IPS DF 6.9 (cell line): ENCODE measurements at regions not wholly inside any gene's neighbourhood (a gene's known extent, or its start where the extent isn't known, plus 50 kb on each side); places are given as distances from the start of the nearest gene placed in this dataset.

Source experiments
- DNase-seq: peaks from one replicate; pipeline ENCODE4 v3.0.0-alpha.2; 2013; ENCODE audit warnings: low read depth, low spot score
- H3K27ac ChIP-seq: one replicate; pipeline ENCODE4 v1.5.1; 2013; ENCODE audit warnings: low read length, control low read depth
- H3K27me3 ChIP-seq: 2 replicates; pipeline ENCODE4 v1.6.1; 2013; ENCODE audit warnings: mild to moderate bottlenecking, low read length; ENCODE audit not compliant: control insufficient read depth, insufficient read depth
- H3K36me3 ChIP-seq: 2 replicates; pipeline ENCODE4 v1.6.1; 2013; ENCODE audit warnings: low read length; ENCODE audit not compliant: control insufficient read depth, insufficient read depth
- H3K4me1 ChIP-seq: 2 replicates; pipeline ENCODE4 v1.6.1; 2013; ENCODE audit warnings: low read length; ENCODE audit not compliant: control insufficient read depth, insufficient read depth
- H3K4me3 ChIP-seq: 2 replicates; pipeline ENCODE4 v1.5.1; 2013; ENCODE audit warnings: mild to moderate bottlenecking, low read length
- H3K9me3 ChIP-seq: 2 replicates; pipeline ENCODE4 v1.6.1; 2013; ENCODE audit warnings: low read length, inconsistent platforms; ENCODE audit not compliant: control insufficient read depth, insufficient read depth
- WGBS: extraction: QIAGEN DNeasy Blood & Tissue Kit; methylation state at CpG from one replicate; pipeline ENCODE4 v1.1.7; 2013; ENCODE audit warnings: mixed read lengths, missing lambda C conversion rate; ENCODE audit not compliant: insufficient read length, insufficient coverage; 5-methylcytosine and 5-hydroxymethylcytosine counted together

- H3K4me1 ChIP-seq: no peaks in the 10 kb centered on the region
- no CpG with 5 or more reads among the region's 2 CpGs for WGBS
- no peak overlapping the region for H3K27ac ChIP-seq
- no peaks in the 10 kb centered on the region for H3K27me3 ChIP-seq
- no peak for DNase-seq
- H3K9me3 ChIP-seq: no peaks in the 10 kb centered on the region
- no peaks in the 10 kb centered on the region for H3K36me3 ChIP-seq
- H3K4me3 ChIP-seq: no peak overlapping the region
Observed at GRCh38 chr20:23217023-23217422, 130.9 kb upstream of the CD93 start.

- no CpG with 5 or more reads among the region's 6 CpGs for WGBS
- Histone ChIP-seq H3K9me3 (no peaks in the 10 kb centered on the region), H3K4me3 (no peak overlapping the region), H3K4me1 (no peaks in the 10 kb centered on the region), H3K27me3 (no peaks in the 10 kb centered on the region), H3K36me3 (no peaks in the 10 kb centered on the region), H3K27ac (no peak overlapping the region)
- DNase-seq: no peak
Observed at GRCh38 chr20:23215344-23215995, 129.3 kb upstream of the CD93 start.

DNA sequence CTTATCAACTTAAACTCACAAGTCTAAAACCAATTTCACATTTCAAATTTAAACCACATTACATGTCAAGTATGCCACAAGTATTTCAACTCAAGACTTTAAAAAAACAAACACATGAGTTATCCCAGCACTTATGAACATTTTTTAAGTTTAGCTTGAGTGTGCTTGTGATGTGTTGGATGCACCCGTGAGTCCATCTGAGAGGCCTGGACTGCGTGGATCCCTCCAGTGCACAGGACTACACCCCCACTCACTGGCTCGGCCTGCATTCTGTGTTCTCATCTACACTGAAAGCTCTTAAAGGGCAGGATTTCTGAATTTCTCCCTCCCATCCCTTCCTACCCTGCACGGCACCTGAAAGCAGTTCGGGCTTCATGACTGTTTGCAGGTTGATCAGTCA lies 128.8 kb upstream of the CD93 start:
- Histone ChIP-seq H3K36me3 (no peaks in the 10 kb centered on the region), H3K27me3 (no peaks in the 10 kb centered on the region), H3K27ac (no peak overlapping the region), H3K4me3 (no peak overlapping the region), H3K4me1 (no peaks in the 10 kb centered on the region), H3K9me3 (no peaks in the 10 kb centered on the region)
- WGBS: no CpG with 5 or more reads among the region's 5 CpGs
- no peak for DNase-seq

GRCh38 chr20:23212464-23212995 lies 126.4 kb upstream of the CD93 start:
- no peak overlapping the region for H3K27ac ChIP-seq
- no peaks in the 10 kb centered on the region for H3K36me3 ChIP-seq
- H3K4me3 ChIP-seq: no peak overlapping the region
- H3K27me3 ChIP-seq: no peaks in the 10 kb centered on the region
- no CpG with 5 or more reads among the region's 6 CpGs for WGBS
- no peak for DNase-seq
- no peaks in the 10 kb centered on the region for H3K9me3 ChIP-seq
- H3K4me1 ChIP-seq: no peaks in the 10 kb centered on the region

GRCh38 chr20:23212011-23212410 lies 125.9 kb upstream of the CD93 start:
- DNase-seq: no peak
- H3K9me3 ChIP-seq: no peaks in the 10 kb centered on the region
- no peaks in the 10 kb centered on the region for H3K27me3 ChIP-seq
- H3K4me3 ChIP-seq: no peak overlapping the region
- H3K36me3 ChIP-seq: no peaks in the 10 kb centered on the region
- H3K4me1 ChIP-seq: no peaks in the 10 kb centered on the region
- no peak overlapping the region for H3K27ac ChIP-seq

DNA sequence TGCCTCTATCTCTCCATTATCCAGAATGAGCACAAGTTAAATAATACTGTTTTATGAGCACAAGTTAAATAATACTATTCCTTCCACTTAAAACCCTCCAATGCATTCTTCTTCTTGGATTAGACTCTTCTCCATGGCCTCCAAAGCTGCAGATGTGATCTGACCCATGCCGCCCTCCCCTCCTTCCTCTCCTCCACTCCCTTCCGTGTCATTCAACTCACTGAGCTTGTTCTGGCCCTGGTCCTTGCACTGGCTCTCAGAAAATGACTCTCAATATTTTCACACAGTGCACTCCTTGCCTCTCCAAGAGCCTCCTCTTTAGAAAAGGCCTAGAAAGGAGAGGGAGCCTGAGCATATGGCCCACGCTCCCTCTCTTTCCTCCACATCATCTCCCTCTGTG lies 125.0 kb upstream of the CD93 start:
- no peak overlapping the region for H3K27ac ChIP-seq
- no peaks in the 10 kb centered on the region for H3K36me3 ChIP-seq
- no CpG with 5 or more reads among the region's 3 CpGs for WGBS
- no peak for DNase-seq
- H3K4me1 ChIP-seq: no peaks in the 10 kb centered on the region
- no peaks in the 10 kb centered on the region for H3K9me3 ChIP-seq
- no peak overlapping the region for H3K4me3 ChIP-seq
- H3K27me3 ChIP-seq: no peaks in the 10 kb centered on the region

- no CpG with 5 or more reads among the region's 1 CpG for WGBS
- no peak for DNase-seq
- Histone ChIP-seq H3K4me1 (peaks cover 1% of the 10 kb centered on the region; the same call in 1 of the 2 replicates), H3K4me3 (no peak overlapping the region), H3K9me3 (no peaks in the 10 kb centered on the region), H3K36me3 (no peaks in the 10 kb centered on the region), H3K27me3 (no peaks in the 10 kb centered on the region), H3K27ac (no peak overlapping the region)
Observed at GRCh38 chr20:23207826-23208540, 121.9 kb upstream of the CD93 start.

DNA sequence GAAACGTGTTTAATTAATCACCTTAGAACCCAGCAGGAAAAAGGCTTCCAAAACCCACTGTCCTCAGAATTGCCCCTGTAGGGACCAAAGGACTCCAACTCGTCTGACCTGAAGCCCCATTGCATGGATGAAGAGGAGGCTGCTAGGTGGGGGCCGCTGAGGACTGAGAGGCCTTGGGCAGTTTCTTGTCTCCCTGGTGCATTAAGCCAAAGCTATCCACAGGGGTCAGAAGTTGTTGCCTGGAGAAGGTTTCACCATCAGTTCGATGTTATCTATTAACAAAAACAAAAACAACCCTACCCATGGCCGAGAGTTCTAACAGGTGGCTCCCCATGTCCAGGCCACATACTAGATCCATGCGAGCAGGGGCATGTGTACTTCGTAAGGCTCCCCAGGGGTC lies 120.9 kb upstream of the CD93 start:
- H3K27ac ChIP-seq: no peak overlapping the region
- no peak for DNase-seq
- no CpG with 5 or more reads among the region's 7 CpGs for WGBS
- peaks cover 1% of the 10 kb centered on the region; the same call in 1 of the 2 replicates for H3K4me1 ChIP-seq
- H3K4me3 ChIP-seq: no peak overlapping the region
- no peaks in the 10 kb centered on the region for H3K27me3 ChIP-seq
- no peaks in the 10 kb centered on the region for H3K9me3 ChIP-seq
- H3K36me3 ChIP-seq: no peaks in the 10 kb centered on the region

DNA sequence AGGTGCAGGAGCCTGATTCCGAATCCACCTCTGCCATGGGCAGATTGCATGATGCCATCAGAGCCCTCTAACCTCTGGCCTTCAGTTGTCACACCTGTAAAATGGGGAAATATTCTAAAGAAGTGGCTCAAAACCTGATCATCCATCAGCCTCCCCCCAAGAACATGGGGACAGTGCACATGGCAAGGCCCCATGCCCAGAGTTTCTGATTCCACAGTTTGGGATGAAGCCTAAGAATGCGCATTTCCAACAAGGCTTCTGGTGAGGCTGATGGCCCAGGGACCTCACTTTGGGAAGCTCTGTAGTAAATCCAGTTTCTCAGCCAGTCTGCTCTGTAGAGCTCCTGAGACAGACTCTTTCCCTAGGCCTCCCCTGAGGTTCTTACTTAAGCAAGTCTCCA lies 119.9 kb upstream of the CD93 start:
- no peaks in the 10 kb centered on the region for H3K27me3 ChIP-seq
- H3K9me3 ChIP-seq: no peaks in the 10 kb centered on the region
- no peak for DNase-seq
- H3K4me3 ChIP-seq: no peak overlapping the region
- H3K4me1 ChIP-seq: peaks cover 1% of the 10 kb centered on the region; the same call in 1 of the 2 replicates
- WGBS: no CpG with 5 or more reads among the region's 2 CpGs
- no peaks in the 10 kb centered on the region for H3K36me3 ChIP-seq
- H3K27ac ChIP-seq: no peak overlapping the region

DNA sequence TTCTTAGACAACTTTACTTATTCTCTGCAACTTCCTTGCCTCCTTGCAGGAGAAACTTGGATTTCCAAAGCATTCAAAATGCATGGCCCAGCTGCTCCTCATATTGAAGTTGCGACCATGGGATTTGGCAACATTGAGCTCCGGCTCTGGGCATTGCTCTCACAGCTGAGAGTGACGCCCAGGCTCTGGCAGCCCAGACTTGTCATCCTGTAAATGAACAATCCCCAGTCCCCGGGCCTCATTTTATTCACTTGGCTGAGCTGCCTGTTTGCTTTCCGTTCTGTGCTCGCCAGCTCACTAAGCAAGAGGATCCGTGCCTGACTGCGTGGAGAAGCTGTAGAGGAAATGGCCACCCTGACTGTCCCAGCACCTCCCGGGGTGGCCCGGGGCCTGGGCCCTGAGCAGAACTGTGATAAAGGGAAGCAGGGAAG lies 119.5 kb upstream of the CD93 start:
- WGBS: no CpG with 5 or more reads among the region's 10 CpGs
- no peaks in the 10 kb centered on the region for H3K36me3 ChIP-seq

More for the DNA sequence above, 119.5 kb upstream of the CD93 start:
- Histone ChIP-seq H3K9me3 (no peaks in the 10 kb centered on the region), H3K27me3 (no peaks in the 10 kb centered on the region), H3K4me1 (peaks cover 1% of the 10 kb centered on the region; the same call in 1 of the 2 replicates), H3K27ac (no peak overlapping the region), H3K4me3 (no peak overlapping the region)
- DNase-seq: no peak
